ENCODE measurements at regions not wholly inside any gene's neighbourhood (a gene's known extent, or its start where the extent isn't known, plus 50 kb on each side); places are given as distances from the start of the nearest gene placed in this dataset.

DNA sequence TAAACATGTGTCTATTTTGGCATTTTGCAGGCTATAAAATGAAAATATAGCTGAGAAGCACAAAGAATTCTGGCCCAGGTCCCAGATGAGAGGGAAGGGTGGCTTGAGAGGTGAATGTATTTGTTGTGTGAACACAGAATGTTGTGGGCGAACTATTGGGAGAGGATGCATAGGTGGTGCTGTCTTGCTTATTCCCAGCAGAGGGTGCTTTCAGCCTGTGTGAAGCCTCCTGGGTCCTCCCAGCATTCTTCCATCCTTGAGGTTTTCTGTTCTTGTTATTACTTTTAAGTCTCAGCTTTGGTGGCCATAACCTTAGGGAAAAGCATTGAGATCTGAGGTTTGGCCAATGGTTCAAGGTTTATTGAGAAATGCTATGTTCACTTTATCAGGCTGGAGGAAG, 108.7 kb upstream of the SNX19 start:
- Histone ChIP-seq H3K27me3 (ENCODE audit: insufficient read depth, low read length, poor library complexity) (no peaks in the 10 kb centered on the region), H3K4ac (ENCODE audit: low read depth, low read length) (no peak overlapping the region), H3K9ac (ENCODE audit: low read length) (no peak overlapping the region), H3K79me2 (ENCODE audit: control insufficient read depth, insufficient read depth, low read length) (no peaks in the 10 kb centered on the region), H4K5ac (ENCODE audit: low read length) (no peak overlapping the region), H3K4me3 (ENCODE audit: low read length) (no peak overlapping the region), H2BK5ac (ENCODE audit: low read length) (no peak overlapping the region), H2BK120ac (ENCODE audit: low read depth, low read length) (no peak overlapping the region), H2BK15ac (replicated peaks; ENCODE audit: low read depth) (no peak overlapping the region), H2AK5ac (ENCODE audit: low read length) (no peak overlapping the region), H3K27ac (ENCODE audit: low read depth, low read length) (no peak overlapping the region), H3K79me1 (ENCODE audit: low read length) (no peaks in the 10 kb centered on the region), H3K18ac (ENCODE audit: low read length) (no peak overlapping the region), H3K56ac (ENCODE audit: low read length) (no peak overlapping the region), H3K4me1 (ENCODE audit: control insufficient read depth, low read depth, low read length) (no peaks in the 10 kb centered on the region), H3K36me3 (ENCODE audit: control insufficient read depth, insufficient read depth, low read length) (no peaks in the 10 kb centered on the region), H3K4me2 (ENCODE audit: low read length) (no peak overlapping the region), H3K23ac (ENCODE audit: low read length) (no peak overlapping the region), H4K8ac (ENCODE audit: low read depth, low read length) (no peak overlapping the region)
- WGBS (ENCODE audit: extremely low coverage, insufficient coverage, low lambda C conversion rate), result no CpG with 5 or more reads among the region's 1 CpG
- DNase-seq, result peak; percentile 69

DNA sequence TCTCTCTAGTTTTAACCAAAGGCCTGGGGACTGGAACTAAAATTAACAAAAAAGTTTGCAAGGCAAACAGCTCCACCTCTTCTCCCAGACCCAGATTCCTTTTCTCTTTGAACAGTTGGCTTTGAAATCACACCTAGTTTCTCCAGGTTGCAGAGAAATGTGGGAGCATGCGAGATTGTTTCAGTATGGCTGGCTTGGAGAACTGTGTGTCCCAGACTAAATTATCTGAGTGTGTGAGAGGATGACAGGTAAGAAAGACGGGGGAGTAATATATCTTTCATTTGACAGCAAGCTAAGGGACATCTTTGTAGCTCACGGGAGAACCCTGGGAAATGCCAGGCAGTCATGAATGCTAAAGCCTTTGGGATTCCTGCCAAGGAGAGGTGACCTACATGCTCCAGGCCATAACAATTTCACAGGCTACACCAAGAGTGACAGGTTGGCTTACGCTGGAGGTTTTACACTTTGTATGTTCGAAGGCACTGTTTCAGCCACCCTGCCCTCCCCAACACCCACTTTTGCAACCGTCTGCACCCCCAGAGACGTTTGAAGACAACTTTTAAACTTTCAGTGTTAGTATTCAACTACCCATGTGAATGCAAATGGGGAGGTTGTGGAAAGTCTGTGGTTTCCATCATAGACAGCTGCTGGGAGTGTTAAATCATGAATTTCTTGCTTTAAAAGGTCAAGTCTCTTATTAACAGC, 109.3 kb upstream of the SNX19 start:
- Histone ChIP-seq H3K27ac (ENCODE audit: low read depth, low read length) (no peak overlapping the region), H2AK5ac (ENCODE audit: low read length) (no peak overlapping the region), H3K4me2 (ENCODE audit: low read length) (no peak overlapping the region), H3K4me3 (ENCODE audit: low read length) (no peak overlapping the region), H4K5ac (ENCODE audit: low read length) (no peak overlapping the region), H3K18ac (ENCODE audit: low read length) (no peak overlapping the region), H2BK15ac (replicated peaks; ENCODE audit: low read depth) (no peak overlapping the region), H3K56ac (ENCODE audit: low read length) (no peak overlapping the region), H3K27me3 (ENCODE audit: insufficient read depth, low read length, poor library complexity) (no peaks in the 10 kb centered on the region), H3K79me1 (ENCODE audit: low read length) (no peaks in the 10 kb centered on the region), H2BK120ac (ENCODE audit: low read depth, low read length) (no peak overlapping the region), H3K36me3 (ENCODE audit: control insufficient read depth, insufficient read depth, low read length) (no peaks in the 10 kb centered on the region), H3K23ac (ENCODE audit: low read length) (no peak overlapping the region), H3K79me2 (ENCODE audit: control insufficient read depth, insufficient read depth, low read length) (no peaks in the 10 kb centered on the region), H3K4me1 (ENCODE audit: control insufficient read depth, low read depth, low read length) (no peaks in the 10 kb centered on the region), H4K8ac (ENCODE audit: low read depth, low read length) (no peak overlapping the region), H3K4ac (ENCODE audit: low read depth, low read length) (no peak overlapping the region), H3K9ac (ENCODE audit: low read length) (no peak overlapping the region), H2BK5ac (ENCODE audit: low read length) (no peak overlapping the region)
- no CpG with 5 or more reads among the region's 7 CpGs for WGBS (ENCODE audit: extremely low coverage, insufficient coverage, low lambda C conversion rate)
- DNase-seq, result no peak

DNA sequence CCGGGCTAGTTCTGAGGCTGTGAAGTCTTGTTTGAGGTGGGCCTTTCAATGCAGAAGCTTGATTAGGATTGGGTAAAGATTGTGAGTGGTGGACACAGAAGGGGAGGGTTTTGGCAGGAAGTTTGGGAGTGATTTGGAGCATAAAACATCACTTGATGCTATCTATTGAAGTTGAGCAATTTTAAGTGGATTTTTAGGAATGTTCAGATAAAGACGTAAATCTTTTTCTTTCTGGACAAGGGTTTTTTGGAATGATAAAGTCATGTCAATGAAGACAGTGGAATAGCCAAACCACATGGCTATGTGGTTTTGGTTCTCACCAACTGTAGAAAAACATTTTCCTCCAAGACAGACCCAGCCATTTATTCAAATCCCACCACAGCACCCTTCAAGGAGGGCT, 111.2 kb upstream of the SNX19 start:
- H3K27me3 ChIP-seq (ENCODE audit: insufficient read depth, low read length, poor library complexity), result no peaks in the 10 kb centered on the region
- no peak overlapping the region for H2BK15ac ChIP-seq (replicated peaks; ENCODE audit: low read depth)
- H2AK5ac ChIP-seq (ENCODE audit: low read length), result no peak overlapping the region
- H3K23ac ChIP-seq (ENCODE audit: low read length), result no peak overlapping the region
- no peak overlapping the region for H3K9ac ChIP-seq (ENCODE audit: low read length)
- no peaks in the 10 kb centered on the region for H3K36me3 ChIP-seq (ENCODE audit: control insufficient read depth, insufficient read depth, low read length)
- no peak overlapping the region for H4K8ac ChIP-seq (ENCODE audit: low read depth, low read length)
- H3K27ac ChIP-seq (ENCODE audit: low read depth, low read length), result no peak overlapping the region
- WGBS (ENCODE audit: extremely low coverage, insufficient coverage, low lambda C conversion rate), result no CpG with 5 or more reads among the region's 2 CpGs
- H3K4me2 ChIP-seq (ENCODE audit: low read length), result no peak overlapping the region
- H3K4me1 ChIP-seq (ENCODE audit: control insufficient read depth, low read depth, low read length), result no peaks in the 10 kb centered on the region
- H3K4me3 ChIP-seq (ENCODE audit: low read length), result no peak overlapping the region
- H3K79me1 ChIP-seq (ENCODE audit: low read length), result no peaks in the 10 kb centered on the region
- no peak for DNase-seq
- no peak overlapping the region for H2BK5ac ChIP-seq (ENCODE audit: low read length)
- H3K18ac ChIP-seq (ENCODE audit: low read length), result no peak overlapping the region
- no peak overlapping the region for H3K4ac ChIP-seq (ENCODE audit: low read depth, low read length)
- no peak overlapping the region for H3K56ac ChIP-seq (ENCODE audit: low read length)
- H3K79me2 ChIP-seq (ENCODE audit: control insufficient read depth, insufficient read depth, low read length), result no peaks in the 10 kb centered on the region
- H2BK120ac ChIP-seq (ENCODE audit: low read depth, low read length), result no peak overlapping the region
- no peak overlapping the region for H4K5ac ChIP-seq (ENCODE audit: low read length)

DNA sequence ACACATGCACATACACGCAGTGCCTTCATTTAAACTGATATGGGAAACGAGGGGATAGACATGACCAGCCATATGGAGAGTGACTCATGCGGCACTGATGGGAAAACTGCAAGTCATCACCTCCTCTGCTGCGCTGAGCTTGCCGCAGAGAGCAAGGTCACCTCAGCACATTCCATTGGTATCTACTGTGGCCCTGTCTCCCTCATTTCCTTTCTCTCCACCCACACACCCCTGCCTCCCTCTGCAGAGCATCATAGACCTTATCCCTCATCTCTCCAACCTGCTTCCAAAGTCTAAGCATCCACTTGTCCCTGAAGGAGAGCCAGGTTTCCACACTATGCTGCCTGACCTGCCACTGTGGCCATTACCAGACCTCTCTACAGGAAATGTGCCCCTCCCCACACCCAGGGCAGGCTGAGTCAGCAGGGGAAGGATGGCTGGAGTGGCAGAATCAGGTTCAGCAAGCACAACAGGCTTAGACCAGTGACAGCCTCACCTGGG, 116.9 kb upstream of the SNX19 start:
- Histone ChIP-seq H3K4ac (ENCODE audit: low read depth, low read length) (no peak overlapping the region), H3K4me3 (ENCODE audit: low read length) (no peak overlapping the region), H2AK5ac (ENCODE audit: low read length) (no peak overlapping the region), H2BK15ac (replicated peaks; ENCODE audit: low read depth) (no peak overlapping the region), H3K27me3 (ENCODE audit: insufficient read depth, low read length, poor library complexity) (no peaks in the 10 kb centered on the region), H3K27ac (ENCODE audit: low read depth, low read length) (no peak overlapping the region), H3K23ac (ENCODE audit: low read length) (no peak overlapping the region), H3K9ac (ENCODE audit: low read length) (no peak overlapping the region), H2BK120ac (ENCODE audit: low read depth, low read length) (no peak overlapping the region), H3K79me2 (ENCODE audit: control insufficient read depth, insufficient read depth, low read length) (no peaks in the 10 kb centered on the region), H2BK5ac (ENCODE audit: low read length) (no peak overlapping the region), H3K4me1 (ENCODE audit: control insufficient read depth, low read depth, low read length) (peaks cover 6% of the 10 kb centered on the region), H3K4me2 (ENCODE audit: low read length) (no peak overlapping the region), H4K5ac (ENCODE audit: low read length) (no peak overlapping the region), H3K56ac (ENCODE audit: low read length) (peak overlapping the region; percentile 46), H4K8ac (ENCODE audit: low read depth, low read length) (no peak overlapping the region), H3K36me3 (ENCODE audit: control insufficient read depth, insufficient read depth, low read length) (no peaks in the 10 kb centered on the region), H3K18ac (ENCODE audit: low read length) (no peak overlapping the region), H3K79me1 (ENCODE audit: low read length) (no peaks in the 10 kb centered on the region)
- WGBS (ENCODE audit: extremely low coverage, insufficient coverage, low lambda C conversion rate), result no CpG with 5 or more reads among the region's 5 CpGs
- DNase-seq, result peak; percentile 94

DNA sequence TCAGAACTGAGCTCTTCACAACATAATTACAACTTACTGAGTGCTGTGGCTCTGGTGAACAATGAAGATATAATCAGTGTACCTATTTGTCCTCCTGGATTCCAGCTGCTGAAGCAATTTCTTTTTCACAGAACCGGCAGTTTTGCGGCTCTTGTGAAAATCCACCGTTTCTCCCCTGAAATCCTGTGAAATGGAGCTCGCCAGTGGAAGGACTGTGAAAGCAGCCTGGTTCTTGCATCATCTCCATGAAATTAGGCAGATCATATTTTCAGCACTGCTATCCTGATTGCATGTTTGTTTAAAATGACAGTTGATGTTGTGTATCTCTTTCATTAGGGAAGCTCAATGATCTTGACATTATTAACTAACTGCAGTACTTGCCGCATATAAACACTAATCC, 120.2 kb upstream of the SNX19 start:
- H3K18ac ChIP-seq (ENCODE audit: low read length), result no peak overlapping the region
- H2BK15ac ChIP-seq (replicated peaks; ENCODE audit: low read depth), result no peak overlapping the region
- no peaks in the 10 kb centered on the region for H3K79me1 ChIP-seq (ENCODE audit: low read length)
- H3K4me2 ChIP-seq (ENCODE audit: low read length), result no peak overlapping the region
- H4K5ac ChIP-seq (ENCODE audit: low read length), result no peak overlapping the region
- H3K27me3 ChIP-seq (ENCODE audit: insufficient read depth, low read length, poor library complexity), result no peaks in the 10 kb centered on the region
- H3K79me2 ChIP-seq (ENCODE audit: control insufficient read depth, insufficient read depth, low read length), result no peaks in the 10 kb centered on the region
- no peak overlapping the region for H3K9ac ChIP-seq (ENCODE audit: low read length)
- no peak overlapping the region for H2AK5ac ChIP-seq (ENCODE audit: low read length)
- H3K4me1 ChIP-seq (ENCODE audit: control insufficient read depth, low read depth, low read length), result peaks cover 6% of the 10 kb centered on the region
- no peak overlapping the region for H3K23ac ChIP-seq (ENCODE audit: low read length)
- no peak overlapping the region for H4K8ac ChIP-seq (ENCODE audit: low read depth, low read length)
- H2BK120ac ChIP-seq (ENCODE audit: low read depth, low read length), result no peak overlapping the region
- H3K36me3 ChIP-seq (ENCODE audit: control insufficient read depth, insufficient read depth, low read length), result no peaks in the 10 kb centered on the region
- WGBS (ENCODE audit: extremely low coverage, insufficient coverage, low lambda C conversion rate), result no CpG with 5 or more reads among the region's 5 CpGs
- H3K27ac ChIP-seq (ENCODE audit: low read depth, low read length), result no peak overlapping the region
- no peak for DNase-seq
- H3K56ac ChIP-seq (ENCODE audit: low read length), result no peak overlapping the region
- no peak overlapping the region for H3K4ac ChIP-seq (ENCODE audit: low read depth, low read length)
- H2BK5ac ChIP-seq (ENCODE audit: low read length), result no peak overlapping the region
- H3K4me3 ChIP-seq (ENCODE audit: low read length), result no peak overlapping the region

DNA sequence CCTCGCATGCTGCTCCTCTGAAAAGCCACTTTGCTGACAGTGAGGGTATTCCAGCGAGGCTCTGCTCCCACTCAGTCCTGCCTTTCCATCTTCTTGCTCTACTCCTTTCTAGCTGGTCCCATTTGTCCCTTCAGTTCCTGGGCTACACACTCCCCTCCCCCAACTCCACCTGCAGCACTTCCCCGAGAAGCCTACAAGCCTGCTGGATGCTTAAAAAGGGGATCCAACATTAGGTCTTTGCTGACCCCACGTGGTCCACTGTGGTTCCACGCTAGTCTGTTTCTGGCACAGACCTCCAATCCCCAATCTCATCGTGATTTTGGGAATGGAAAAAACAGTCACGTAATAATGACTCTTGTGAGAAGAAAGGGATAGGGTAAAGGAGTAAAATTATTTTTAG, 121.6 kb upstream of the SNX19 start:
- H3K79me1 ChIP-seq (ENCODE audit: low read length), result no peaks in the 10 kb centered on the region
- no peak overlapping the region for H3K56ac ChIP-seq (ENCODE audit: low read length)
- no CpG with 5 or more reads among the region's 7 CpGs for WGBS (ENCODE audit: extremely low coverage, insufficient coverage, low lambda C conversion rate)
- H4K5ac ChIP-seq (ENCODE audit: low read length), result no peak overlapping the region
- H3K4me2 ChIP-seq (ENCODE audit: low read length), result no peak overlapping the region
- H2BK15ac ChIP-seq (replicated peaks; ENCODE audit: low read depth), result no peak overlapping the region
- H2BK120ac ChIP-seq (ENCODE audit: low read depth, low read length), result no peak overlapping the region
- no peak overlapping the region for H3K27ac ChIP-seq (ENCODE audit: low read depth, low read length)
- no peak overlapping the region for H2AK5ac ChIP-seq (ENCODE audit: low read length)
- no peak overlapping the region for H3K18ac ChIP-seq (ENCODE audit: low read length)
- no peak overlapping the region for H3K9ac ChIP-seq (ENCODE audit: low read length)
- H2BK5ac ChIP-seq (ENCODE audit: low read length), result no peak overlapping the region
- no peaks in the 10 kb centered on the region for H3K27me3 ChIP-seq (ENCODE audit: insufficient read depth, low read length, poor library complexity)
- no peak overlapping the region for H3K4ac ChIP-seq (ENCODE audit: low read depth, low read length)
- H3K36me3 ChIP-seq (ENCODE audit: control insufficient read depth, insufficient read depth, low read length), result no peaks in the 10 kb centered on the region
- H3K4me1 ChIP-seq (ENCODE audit: control insufficient read depth, low read depth, low read length), result peaks cover 6% of the 10 kb centered on the region
- no peak overlapping the region for H4K8ac ChIP-seq (ENCODE audit: low read depth, low read length)
- H3K23ac ChIP-seq (ENCODE audit: low read length), result no peak overlapping the region
- peak; percentile 18 for DNase-seq
- H3K79me2 ChIP-seq (ENCODE audit: control insufficient read depth, insufficient read depth, low read length), result no peaks in the 10 kb centered on the region
- H3K4me3 ChIP-seq (ENCODE audit: low read length), result no peak overlapping the region

Measured in mesendoderm (in vitro differentiated cells).